GM12878 (cell line): ENCODE measurements at regions not wholly inside any gene's neighbourhood (a gene's known extent, or its start where the extent isn't known, plus 50 kb on each side); places are given as distances from the start of the nearest gene placed in this dataset.

Experiments used
- ATAC-seq: fragments of 200-7000 bp; cut with Tn5 transposase; 3 replicates; pipeline ENCODE4 v1.9.1; 2020; ENCODE audit warnings: mild to moderate bottlenecking, moderate library complexity
- BruUV-seq: library from RNA; stranded (reverse); fragments of 400-500 nt; replicated peaks from 2 replicates; lab custom pipeline; 2021; lab: Mats Ljungman, UMichigan
- CTCF ChIA-PET: fragments of 300-600 bp; sonication (Branson Sonifier 250); formaldehyde crosslinking; extraction: SDS; loops from one replicate; lab custom pipeline; 2021; ENCODE audit warnings: inconsistent platforms; lab: Yijun Ruan, JAX
- POLR2A ChIA-PET: fragments of 350-600 bp; formaldehyde crosslinking; extraction: SDS; loops from one replicate; lab custom pipeline; 2021; ENCODE audit warnings: inconsistent platforms; lab: Charles Lee
- RAD21 ChIA-PET: fragments of 300-600 bp; sonication (Branson Sonifier 250); formaldehyde crosslinking; loops from one replicate; lab custom pipeline; 2023; ENCODE audit warnings: antibody characterized with exemption; ENCODE audit not compliant: unreplicated experiment; lab: Charles Lee
- SMC1A ChIA-PET: fragments of 300-600 bp; sonication (Branson Sonifier 250); formaldehyde crosslinking; loops from one replicate; lab custom pipeline; 2023; ENCODE audit not compliant: unreplicated experiment, uncharacterized antibody; lab: Charles Lee
- DNase-seq: peaks from one replicate; pipeline ENCODE4 v3.0.0-alpha.2; 2011; ENCODE audit warnings: low read depth, low spot score
- FAIRE-seq: peaks from 3 replicates; lab custom pipeline; 2011; peaks lifted over from hg19 to GRCh38; lab: Jason Lieb, UNC
- H2AFZ ChIP-seq: 2 replicates; pipeline ENCODE4 v1.6.0; 2011; ENCODE audit warnings: low read depth, low read length, control low read depth; ENCODE audit not compliant: control insufficient read depth
- H3K27ac ChIP-seq: 2 replicates; pipeline ENCODE4 v1.5.1; 2011; ENCODE audit warnings: control low read depth; ENCODE audit not compliant: control insufficient read depth, insufficient read depth
- H3K27me3 ChIP-seq, 2 experiments: replicated peaks in 1 of 2; 2 replicates each; pipeline versions ENCODE4 v1.6.0 to v1.6.1; 2011; ENCODE audit warnings: low read length in 1 of 2; ENCODE audit not compliant: control insufficient read depth in 2 of 2, insufficient read depth in 2 of 2
- H3K36me3 ChIP-seq, 2 experiments: 2 replicates each; pipeline ENCODE4 v1.5.1; 2011; ENCODE audit warnings: low read length in 1 of 2; ENCODE audit not compliant: control insufficient read depth in 2 of 2, insufficient read depth in 2 of 2
- H3K4me1 ChIP-seq: 2 replicates; pipeline ENCODE4 v1.6.1; 2011; ENCODE audit warnings: mild to moderate bottlenecking, low read length, moderate library complexity, mixed read lengths; ENCODE audit not compliant: control insufficient read depth, insufficient read depth
- H3K4me2 ChIP-seq: 2 replicates; pipeline ENCODE4 v1.6.0; 2011; ENCODE audit warnings: control low read depth; ENCODE audit not compliant: control insufficient read depth, insufficient read depth
- H3K4me3 ChIP-seq: fragments of 200-600 bp; sonication (generic); 2 replicates; pipeline ENCODE4 v1.5.1; 2016
- H3K79me2 ChIP-seq: 2 replicates; pipeline ENCODE4 v1.6.0; 2011; ENCODE audit warnings: low read length; ENCODE audit not compliant: control insufficient read depth, insufficient read depth
- H3K9ac ChIP-seq: 2 replicates; pipeline ENCODE4 v1.8.0; 2011; ENCODE audit warnings: low read length, control low read depth, mixed read lengths; ENCODE audit not compliant: control insufficient read depth, insufficient read depth
- H3K9me3 ChIP-seq: replicated peaks from 3 replicates; pipeline ENCODE4 v1.5.1; 2011; ENCODE audit warnings: mild to moderate bottlenecking, low read length; ENCODE audit not compliant: control insufficient read depth, insufficient read depth
- H4K20me1 ChIP-seq: 2 replicates; pipeline ENCODE4 v1.6.0; 2011; ENCODE audit not compliant: control insufficient read depth, insufficient read depth
- CHD1 ChIP-seq: IDR thresholded peaks from 2 replicates; pipeline ENCODE4 v1.6.1; 2012; ENCODE audit warnings: low read depth, low read length, improper control_type of control experiment
- E2F4 ChIP-seq: IDR thresholded peaks from 2 replicates; pipeline ENCODE4 v1.6.1; 2012; ENCODE audit warnings: low read depth, low read length, improper control_type of control experiment
- ESRRA ChIP-seq: IDR thresholded peaks from 2 replicates; pipeline ENCODE4 v1.6.1; 2012; ENCODE audit warnings: mild to moderate bottlenecking, low read length, improper control_type of control experiment
- MEF2B ChIP-seq: fragments of 450-650 bp; IDR thresholded peaks from 2 replicates; pipeline ENCODE4 v1.6.1; 2018; ENCODE audit warnings: mild to moderate bottlenecking, moderate library complexity; ENCODE audit not compliant: partially characterized antibody, poor library complexity, severe bottlenecking
- PKNOX1 ChIP-seq: fragments of 450-650 bp; IDR thresholded peaks from 2 replicates; pipeline ENCODE4 v1.6.1; 2016; ENCODE audit warnings: mild to moderate bottlenecking
- POLR2A ChIP-seq: IDR thresholded peaks from 2 replicates; pipeline ENCODE4 v1.6.1; 2011; ENCODE audit warnings: low read depth, mild to moderate bottlenecking, low read length
- PRDM15 ChIP-seq: fragments of 450-650 bp; formaldehyde crosslinking; IDR thresholded peaks from 2 replicates; pipeline ENCODE4 v1.4.0; 2020; ENCODE audit warnings: mild to moderate bottlenecking, moderate library complexity
- RUNX3 ChIP-seq: IDR thresholded peaks from 2 replicates; pipeline ENCODE4 v1.6.1; 2012; ENCODE audit warnings: low read length, inconsistent platforms
- TBL1XR1 ChIP-seq: IDR thresholded peaks from 2 replicates; pipeline ENCODE4 v1.6.1; 2012; ENCODE audit warnings: low read depth, low read length, improper control_type of control experiment
- WRNIP1 ChIP-seq: IDR thresholded peaks from 2 replicates; pipeline ENCODE4 v1.6.1; 2011; ENCODE audit warnings: low read depth, low read length, improper control_type of control experiment, borderline replicate concordance
- YY1 ChIP-seq: IDR thresholded peaks from 2 replicates; pipeline ENCODE4 v1.6.1; 2011; ENCODE audit warnings: low read depth, mild to moderate bottlenecking, low read length
- WGBS: methylation state at CpG from one replicate; pipeline ENCODE4 v1.1.6; 2016; ENCODE audit warnings: low lambda C conversion rate; ENCODE audit not compliant: insufficient replicate concordance, insufficient coverage; ENCODE audit errors: missing lambda C conversion rate; 5-methylcytosine and 5-hydroxymethylcytosine counted together
- in situ Hi-C: fragments of 300-500 bp; cut with MboI; formaldehyde crosslinking; loops from 9 replicates; pipeline ENCODE4 v1.14.3; 2018; ENCODE audit warnings: mixed read lengths
- intact Hi-C: fragments of 100-400 bp; cut with micrococcal nuclease; formaldehyde crosslinking; loops from one replicate; pipeline ENCODE4 v1.14.2; 2022; ENCODE audit not compliant: unreplicated experiment

GRCh38 chr6:28758818-28759235 lies 165.0 kb downstream of the TRIM27 start:
- ChIA-PET CTCF (no interaction called here), SMC1A (no interaction called here), POLR2A (no interaction called here), RAD21 (no interaction called here)
- TF ChIP-seq E2F4 (no peak), MEF2B (no peak), RUNX3 (no peak), PKNOX1 (no peak), PRDM15 (no peak), TBL1XR1 (no peak), ESRRA (no peak), WRNIP1 (no peak), CHD1 (no peak), POLR2A (no peak), YY1 (no peak)
- no TSS peak for BruUV-seq
- Histone ChIP-seq H4K20me1 (no peaks in the 10 kb centered on the region), H3K79me2 (no peaks in the 10 kb centered on the region), H3K4me3 (no peak overlapping the region), H3K4me1 (no peaks in the 10 kb centered on the region), H3K9me3 (no peaks in the 10 kb centered on the region; the same call in 2 of the 3 replicates), H3K27me3 (no peaks in the 10 kb centered on the region), H3K4me2 (no peak overlapping the region), H3K36me3 (no peaks in the 10 kb centered on the region), H3K27ac (no peak overlapping the region), H2AFZ (no peak overlapping the region), H3K9ac (no peak overlapping the region)
- intact Hi-C loops = no loop called here
- in situ Hi-C loops = no loop called here
- ATAC-seq (no peak), FAIRE-seq (no peak), DNase-seq (no peak)
- WGBS = 39% methylated on average over 6 of the region's 6 CpGs
